H7 (cell line): ENCODE measurements at regions not wholly inside any gene's neighbourhood (a gene's known extent, or its start where the extent isn't known, plus 50 kb on each side); places are given as distances from the start of the nearest gene placed in this dataset.

Experiments
- DNase-seq: peaks from one replicate; pipeline ENCODE4 v3.0.0; 2012
- H3K27me3 ChIP-seq: 2 replicates; pipeline ENCODE4 v1.6.0; 2011; ENCODE audit warnings: mild to moderate bottlenecking, low read length; ENCODE audit not compliant: control insufficient read depth, insufficient read depth
- H3K36me3 ChIP-seq: replicated peaks from 2 replicates; pipeline ENCODE4 v1.5.1; 2011; ENCODE audit warnings: low read length; ENCODE audit not compliant: control insufficient read depth, insufficient read depth
- H3K4me3 ChIP-seq: 2 replicates; pipeline ENCODE4 v1.5.1; 2011; ENCODE audit warnings: low read depth, mild to moderate bottlenecking, control low read depth, low read length, moderate library complexity; ENCODE audit not compliant: insufficient read depth

GRCh38 chr5:54663866-54664265, 146.3 kb downstream of the SNX18 start:
- Histone ChIP-seq H3K27me3 (no peaks in the 10 kb centered on the region), H3K4me3 (no peak overlapping the region), H3K36me3 (no peaks in the 10 kb centered on the region)
- no peak for DNase-seq

GRCh38 chr5:54661111-54661510, 143.6 kb downstream of the SNX18 start:
- Histone ChIP-seq H3K36me3 (no peaks in the 10 kb centered on the region), H3K27me3 (no peaks in the 10 kb centered on the region), H3K4me3 (no peak overlapping the region)
- no peak for DNase-seq

- no peak for DNase-seq
- Histone ChIP-seq H3K36me3 (no peaks in the 10 kb centered on the region), H3K27me3 (no peaks in the 10 kb centered on the region), H3K4me3 (no peak overlapping the region)
Measured at GRCh38 chr5:54659700-54660131, 142.2 kb downstream of the SNX18 start.

GRCh38 chr5:54658010-54658409, 140.5 kb downstream of the SNX18 start:
- H3K27me3 ChIP-seq: no peaks in the 10 kb centered on the region
- no peak overlapping the region for H3K4me3 ChIP-seq
- no peak for DNase-seq
- H3K36me3 ChIP-seq: no peaks in the 10 kb centered on the region

GRCh38 chr5:54656261-54656728, 138.7 kb downstream of the SNX18 start:
- no peaks in the 10 kb centered on the region for H3K27me3 ChIP-seq
- H3K36me3 ChIP-seq: no peaks in the 10 kb centered on the region
- no peak overlapping the region for H3K4me3 ChIP-seq
- DNase-seq: no peak

- H3K27me3 ChIP-seq: no peaks in the 10 kb centered on the region
- no peak overlapping the region for H3K4me3 ChIP-seq
- H3K36me3 ChIP-seq: no peaks in the 10 kb centered on the region
- no peak for DNase-seq
Measured at GRCh38 chr5:54655761-54656160, 138.2 kb downstream of the SNX18 start.

- H3K4me3 ChIP-seq: no peak overlapping the region
- no peak for DNase-seq
- H3K36me3 ChIP-seq: no peaks in the 10 kb centered on the region
- H3K27me3 ChIP-seq: no peaks in the 10 kb centered on the region
Measured at GRCh38 chr5:54655266-54655665, 137.7 kb downstream of the SNX18 start.

- Histone ChIP-seq H3K27me3 (no peaks in the 10 kb centered on the region), H3K4me3 (no peak overlapping the region), H3K36me3 (no peaks in the 10 kb centered on the region)
- no peak for DNase-seq
Measured at GRCh38 chr5:54653956-54654614, 136.5 kb downstream of the SNX18 start.

- H3K36me3 ChIP-seq: no peaks in the 10 kb centered on the region
- H3K4me3 ChIP-seq: no peak overlapping the region
- DNase-seq: no peak
- no peaks in the 10 kb centered on the region for H3K27me3 ChIP-seq
Measured at GRCh38 chr5:54651482-54652076, 134.0 kb downstream of the SNX18 start.

GRCh38 chr5:54649041-54649504, 131.5 kb downstream of the SNX18 start:
- no peak for DNase-seq
- Histone ChIP-seq H3K36me3 (no peaks in the 10 kb centered on the region), H3K4me3 (no peak overlapping the region), H3K27me3 (no peaks in the 10 kb centered on the region)

GRCh38 chr5:54646356-54647101, 129.0 kb downstream of the SNX18 start:
- no peaks in the 10 kb centered on the region for H3K27me3 ChIP-seq
- no peaks in the 10 kb centered on the region for H3K36me3 ChIP-seq
- H3K4me3 ChIP-seq: no peak overlapping the region
- peak; percentile 55 for DNase-seq

GRCh38 chr5:54645882-54646355, 128.4 kb downstream of the SNX18 start:
- Histone ChIP-seq H3K4me3 (no peak overlapping the region), H3K27me3 (no peaks in the 10 kb centered on the region), H3K36me3 (no peaks in the 10 kb centered on the region)
- DNase-seq: no peak

- Histone ChIP-seq H3K4me3 (no peak overlapping the region), H3K36me3 (no peaks in the 10 kb centered on the region), H3K27me3 (no peaks in the 10 kb centered on the region)
- DNase-seq: no peak
Measured at GRCh38 chr5:54644226-54644625, 126.7 kb downstream of the SNX18 start.

- no peak for DNase-seq
- H3K36me3 ChIP-seq: no peaks in the 10 kb centered on the region
- H3K27me3 ChIP-seq: no peaks in the 10 kb centered on the region
- no peak overlapping the region for H3K4me3 ChIP-seq
Measured at GRCh38 chr5:54643685-54644106, 126.1 kb downstream of the SNX18 start.

- no peak for DNase-seq
- Histone ChIP-seq H3K4me3 (no peak overlapping the region), H3K36me3 (no peaks in the 10 kb centered on the region), H3K27me3 (no peaks in the 10 kb centered on the region)
Measured at GRCh38 chr5:54639621-54640020, 122.1 kb downstream of the SNX18 start.
